HL-60 (cell line): ENCODE measurements at regions not wholly inside any gene's neighbourhood (a gene's known extent, or its start where the extent isn't known, plus 50 kb on each side); places are given as distances from the start of the nearest gene placed in this dataset.

Source experiments
- DNase-seq, 2 experiments: peaks; one replicate each; pipeline ENCODE4 v3.0.0-alpha.2; 2010 to 2020; ENCODE audit warnings: low read depth in 1 of 2, low spot score in 1 of 2
- H3K27ac ChIP-seq: fragments of 250-450 bp; sonication (Bioruptor Pico); replicated peaks from 2 replicates; pipeline ENCODE4 v1.5.1; 2020; ENCODE audit warnings: mild to moderate bottlenecking, moderate library complexity
- H3K27me3 ChIP-seq: fragments of 250-450 bp; sonication (Bioruptor Pico); 2 replicates; pipeline ENCODE4 v1.5.1; 2021; ENCODE audit warnings: mild to moderate bottlenecking, moderate library complexity; ENCODE audit not compliant: insufficient read depth, poor library complexity, severe bottlenecking
- H3K4me3 ChIP-seq: replicated peaks from 2 replicates; pipeline ENCODE4 v1.5.1; 2011; ENCODE audit warnings: mild to moderate bottlenecking, control low read depth, low read length; ENCODE audit not compliant: insufficient read depth
- GABPA ChIP-seq: IDR thresholded peaks from 2 replicates; pipeline ENCODE4 v1.6.1; 2012; ENCODE audit warnings: low read depth
- POLR2AphosphoS5 ChIP-seq: IDR thresholded peaks from 2 replicates; pipeline ENCODE4 v1.6.1; 2012; ENCODE audit warnings: low read depth
- REST ChIP-seq: IDR thresholded peaks from 2 replicates; pipeline ENCODE4 v1.6.1; 2012; ENCODE audit warnings: low read depth; ENCODE audit not compliant: insufficient replicate concordance
- SPI1 ChIP-seq: IDR thresholded peaks from 2 replicates; pipeline ENCODE4 v1.6.1; 2012; ENCODE audit warnings: low read depth, mild to moderate bottlenecking, borderline replicate concordance
- TF ChIP-seq, protein P1 (sequence below): IDR thresholded peaks from one replicate; pipeline ENCODE4 v1.5.1; 2011; ENCODE audit warnings: low read length, control low read depth, inconsistent platforms; ENCODE audit not compliant: insufficient read depth

DNA sequence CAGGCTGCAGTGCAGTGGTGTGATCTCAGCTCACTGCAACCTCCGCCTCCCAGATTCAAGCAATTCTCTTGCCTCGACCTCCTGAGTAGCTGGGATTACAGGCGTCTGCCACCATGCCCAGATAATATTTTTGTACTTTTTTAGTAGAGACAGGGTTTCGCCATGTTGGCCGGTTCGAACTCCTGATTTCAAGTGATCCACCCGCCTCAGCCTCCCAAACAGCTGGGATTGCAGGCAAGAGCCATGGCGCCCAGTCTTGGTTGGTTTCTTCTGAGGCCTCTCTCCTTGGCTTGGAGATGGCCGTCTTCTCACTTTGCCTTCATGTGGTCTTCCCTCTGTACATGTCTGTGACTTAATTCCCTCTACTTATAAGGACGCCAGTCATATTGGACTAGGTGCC is 254.6 kb downstream of the BUD13 start:
- no peak overlapping the region for H3K4me3 ChIP-seq
- no peak for DNase-seq
- no peaks in the 10 kb centered on the region for H3K27me3 ChIP-seq
- H3K27ac ChIP-seq = no peak overlapping the region
- no peak for TF ChIP-seq GABPA
- TF ChIP-seq, protein P1, sequence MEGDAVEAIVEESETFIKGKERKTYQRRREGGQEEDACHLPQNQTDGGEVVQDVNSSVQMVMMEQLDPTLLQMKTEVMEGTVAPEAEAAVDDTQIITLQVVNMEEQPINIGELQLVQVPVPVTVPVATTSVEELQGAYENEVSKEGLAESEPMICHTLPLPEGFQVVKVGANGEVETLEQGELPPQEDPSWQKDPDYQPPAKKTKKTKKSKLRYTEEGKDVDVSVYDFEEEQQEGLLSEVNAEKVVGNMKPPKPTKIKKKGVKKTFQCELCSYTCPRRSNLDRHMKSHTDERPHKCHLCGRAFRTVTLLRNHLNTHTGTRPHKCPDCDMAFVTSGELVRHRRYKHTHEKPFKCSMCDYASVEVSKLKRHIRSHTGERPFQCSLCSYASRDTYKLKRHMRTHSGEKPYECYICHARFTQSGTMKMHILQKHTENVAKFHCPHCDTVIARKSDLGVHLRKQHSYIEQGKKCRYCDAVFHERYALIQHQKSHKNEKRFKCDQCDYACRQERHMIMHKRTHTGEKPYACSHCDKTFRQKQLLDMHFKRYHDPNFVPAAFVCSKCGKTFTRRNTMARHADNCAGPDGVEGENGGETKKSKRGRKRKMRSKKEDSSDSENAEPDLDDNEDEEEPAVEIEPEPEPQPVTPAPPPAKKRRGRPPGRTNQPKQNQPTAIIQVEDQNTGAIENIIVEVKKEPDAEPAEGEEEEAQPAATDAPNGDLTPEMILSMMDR = no peak

- Histone ChIP-seq H3K4me3 (no peak overlapping the region), H3K27ac (no peak overlapping the region)
- TF ChIP-seq SPI1 (no peak), POLR2AphosphoS5 (no peak), GABPA (no peak), REST (no peak)
- TF ChIP-seq, protein P1 = no peak
Observed at GRCh38 chr11:116517584-116517983, 255.2 kb downstream of the BUD13 start.

GRCh38 chr11:116517077-116517476 is 255.7 kb downstream of the BUD13 start:
- DNase-seq = no peak
- Histone ChIP-seq H3K27me3 (no peaks in the 10 kb centered on the region), H3K4me3 (no peak overlapping the region), H3K27ac (no peak overlapping the region)
- TF ChIP-seq, protein P1 = no peak

More at GRCh38 chr11:116517584-116517983, 255.2 kb downstream of the BUD13 start:
- no peaks in the 10 kb centered on the region for H3K27me3 ChIP-seq
- no peak for DNase-seq

GRCh38 chr11:116515664-116516184 is 257.1 kb downstream of the BUD13 start:
- DNase-seq = no peak
- H3K27me3 ChIP-seq = no peaks in the 10 kb centered on the region
- no peak overlapping the region for H3K4me3 ChIP-seq
- TF ChIP-seq GABPA (no peak), POLR2AphosphoS5 (no peak), SPI1 (no peak), REST (no peak)
- TF ChIP-seq, protein P1 = no peak
- no peak overlapping the region for H3K27ac ChIP-seq
